Astrocyte of the spinal cord (primary cell): ENCODE measurements at regions not wholly inside any gene's neighbourhood (a gene's known extent, or its start where the extent isn't known, plus 50 kb on each side); places are given as distances from the start of the nearest gene placed in this dataset.

Experiments
- DNase-seq: peaks from one replicate; pipeline ENCODE4 v3.0.0; 2011; ENCODE audit warnings: low read depth, low spot score
- H3K4me3 ChIP-seq: 2 replicates; pipeline ENCODE4 v1.5.1; 2011; ENCODE audit warnings: low read depth, mild to moderate bottlenecking, low read length, moderate library complexity
- in situ Hi-C: cut with HindIII; loops from 2 replicates; pipeline ENCODE4 v1.10.0; 2017; ENCODE audit warnings: low sequenced_read_pairs
- TF ChIP-seq, protein P1 (sequence below): IDR thresholded peaks from 2 replicates; pipeline ENCODE4 v1.5.1; 2012; ENCODE audit warnings: low read depth, mild to moderate bottlenecking, low read length, inconsistent platforms

DNA sequence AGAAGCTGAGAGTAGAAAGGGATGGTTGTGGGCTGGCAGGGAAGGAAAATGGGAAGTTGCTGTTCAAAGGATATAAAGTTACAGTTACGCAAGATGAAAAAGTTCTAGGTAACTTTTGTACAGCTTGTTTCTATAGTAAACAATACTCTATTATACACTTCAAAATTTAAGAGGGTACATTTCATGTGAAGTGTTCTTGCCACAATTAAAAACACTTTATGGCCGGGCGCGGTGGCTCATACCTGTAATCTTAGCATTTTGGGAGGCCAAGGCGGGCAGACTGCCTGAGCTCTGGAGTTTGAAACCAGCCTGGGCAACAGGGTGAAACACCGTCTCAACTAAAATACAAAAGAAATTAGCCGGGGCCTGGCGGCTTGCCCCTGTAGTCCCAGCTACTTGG lies 623.6 kb downstream of the STIM2 start:
- TF ChIP-seq, protein P1, sequence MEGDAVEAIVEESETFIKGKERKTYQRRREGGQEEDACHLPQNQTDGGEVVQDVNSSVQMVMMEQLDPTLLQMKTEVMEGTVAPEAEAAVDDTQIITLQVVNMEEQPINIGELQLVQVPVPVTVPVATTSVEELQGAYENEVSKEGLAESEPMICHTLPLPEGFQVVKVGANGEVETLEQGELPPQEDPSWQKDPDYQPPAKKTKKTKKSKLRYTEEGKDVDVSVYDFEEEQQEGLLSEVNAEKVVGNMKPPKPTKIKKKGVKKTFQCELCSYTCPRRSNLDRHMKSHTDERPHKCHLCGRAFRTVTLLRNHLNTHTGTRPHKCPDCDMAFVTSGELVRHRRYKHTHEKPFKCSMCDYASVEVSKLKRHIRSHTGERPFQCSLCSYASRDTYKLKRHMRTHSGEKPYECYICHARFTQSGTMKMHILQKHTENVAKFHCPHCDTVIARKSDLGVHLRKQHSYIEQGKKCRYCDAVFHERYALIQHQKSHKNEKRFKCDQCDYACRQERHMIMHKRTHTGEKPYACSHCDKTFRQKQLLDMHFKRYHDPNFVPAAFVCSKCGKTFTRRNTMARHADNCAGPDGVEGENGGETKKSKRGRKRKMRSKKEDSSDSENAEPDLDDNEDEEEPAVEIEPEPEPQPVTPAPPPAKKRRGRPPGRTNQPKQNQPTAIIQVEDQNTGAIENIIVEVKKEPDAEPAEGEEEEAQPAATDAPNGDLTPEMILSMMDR = no peak
- in situ Hi-C loops = no loop called here
- DNase-seq = no peak
- H3K4me3 ChIP-seq = no peak overlapping the region

- H3K4me3 ChIP-seq = no peak overlapping the region
- TF ChIP-seq, protein P1 = no peak
- DNase-seq = no peak
- in situ Hi-C loops = no loop called here
Observed at GRCh38 chr4:27490315-27490714, 629.7 kb downstream of the STIM2 start.

DNA sequence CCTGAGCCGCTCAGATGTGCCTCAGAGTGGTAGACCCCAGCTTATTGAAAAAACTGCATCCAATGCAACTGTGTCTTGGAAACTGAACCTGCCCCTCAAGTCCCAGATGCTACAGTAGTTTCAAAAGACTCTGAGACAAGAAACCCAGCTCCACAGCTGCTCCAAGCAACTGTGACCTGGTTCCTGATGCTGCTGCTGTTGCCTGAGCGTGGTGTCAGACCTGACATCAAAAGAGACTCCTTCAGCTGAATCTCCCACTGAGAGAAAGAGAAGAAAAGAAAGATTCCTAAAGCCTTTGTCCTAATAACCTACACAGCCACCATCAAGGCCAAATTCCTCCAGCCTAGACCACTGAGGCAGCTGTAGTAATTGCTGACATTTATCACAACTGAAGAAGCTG lies 630.1 kb downstream of the STIM2 start:
- TF ChIP-seq, protein P1 = no peak
- in situ Hi-C loops = no loop called here
- H3K4me3 ChIP-seq = no peak overlapping the region
- DNase-seq = no peak

- DNase-seq = no peak
- no peak overlapping the region for H3K4me3 ChIP-seq
- TF ChIP-seq, protein P1 = no peak
- in situ Hi-C loops = no loop called here
Observed at GRCh38 chr4:27506401-27506800, 645.8 kb downstream of the STIM2 start.

- no peak overlapping the region for H3K4me3 ChIP-seq
- TF ChIP-seq, protein P1 = no peak
- in situ Hi-C loops = no loop called here
- no peak for DNase-seq
Observed at GRCh38 chr4:27514711-27515110, 654.1 kb downstream of the STIM2 start.

DNA sequence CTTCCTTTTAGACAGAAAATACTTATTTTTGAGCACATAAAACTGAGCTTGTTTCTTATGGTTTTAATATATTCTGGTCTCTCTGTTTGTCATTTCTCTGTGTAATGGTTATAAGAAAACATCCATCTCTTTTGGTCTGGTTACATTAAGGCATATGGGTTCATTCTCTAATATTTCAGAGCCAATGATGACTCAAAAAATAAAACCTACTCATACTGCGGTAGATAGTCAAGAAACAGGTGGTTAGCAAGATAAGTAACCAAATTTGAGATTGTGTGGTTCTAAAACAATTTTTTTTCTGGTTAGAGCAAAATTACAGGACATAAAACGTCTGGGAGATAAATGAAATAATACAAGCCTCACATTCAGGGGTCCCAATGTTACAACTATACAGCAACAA lies 654.5 kb downstream of the STIM2 start:
- no peak overlapping the region for H3K4me3 ChIP-seq
- TF ChIP-seq, protein P1 = no peak
- no peak for DNase-seq
- in situ Hi-C loops = no loop called here

DNA sequence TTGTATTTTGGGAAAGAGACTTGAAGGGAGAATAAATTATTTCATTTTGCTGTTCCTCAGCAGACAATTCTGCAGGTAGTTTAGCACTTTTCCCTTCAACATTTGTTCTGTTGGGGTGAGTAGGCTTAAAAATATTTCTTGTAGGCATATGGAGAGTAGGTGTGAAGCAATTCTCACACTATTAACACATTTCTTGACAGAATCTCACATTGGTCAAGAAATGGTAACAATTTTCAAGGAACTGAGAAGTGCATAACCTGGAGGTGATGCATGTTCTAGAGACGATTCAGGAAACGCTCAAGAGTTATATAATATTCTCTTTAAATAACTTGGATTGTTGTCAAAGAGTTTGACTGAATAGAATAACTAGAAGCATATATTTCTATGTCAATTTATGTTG lies 658.2 kb downstream of the STIM2 start:
- no peak for DNase-seq
- no peak overlapping the region for H3K4me3 ChIP-seq
- in situ Hi-C loops = no loop called here
- TF ChIP-seq, protein P1 = no peak
